GM10248 (cell line): ENCODE measurements at regions not wholly inside any gene's neighbourhood (a gene's known extent, or its start where the extent isn't known, plus 50 kb on each side); places are given as distances from the start of the nearest gene placed in this dataset.

ENCODE experiments used
- CTCF ChIA-PET: fragments of 300-600 bp; sonication (Branson Sonifier 250); formaldehyde crosslinking; extraction: SDS; loops from one replicate; lab custom pipeline; 2021; ENCODE audit warnings: antibody characterized with exemption; lab: Yijun Ruan, JAX
- POLR2A ChIA-PET: fragments of 350-650 bp; sonication (Branson Sonifier 250); formaldehyde crosslinking; extraction: SDS; loops from one replicate; lab custom pipeline; 2020; ENCODE audit warnings: antibody characterized with exemption; lab: Yijun Ruan, JAX
- DNase-seq: peaks from one replicate; pipeline ENCODE4 v3.0.0; 2012; ENCODE audit errors: extremely low spot score
- CTCF ChIP-seq: IDR thresholded peaks from 2 replicates; pipeline ENCODE4 v1.5.1; 2012; ENCODE audit warnings: mild to moderate bottlenecking, low read depth; ENCODE audit errors: extremely low read depth, missing control alignments, control extremely low read depth

- no peak for DNase-seq
- no peak for TF ChIP-seq CTCF
- ChIA-PET POLR2A (no interaction called here), CTCF (no interaction called here)
Measured at GRCh38 chr3:66675366-66675765, 174.5 kb upstream of the LRIG1 start.

- CTCF ChIA-PET, result interaction anchor here (1.0 kb wide), 1 partner anchor 20 kb away, joined by 3 read pairs; no protein-coding TSS in a partner anchor
- POLR2A ChIA-PET, result no interaction called here
- no peak for DNase-seq
- TF ChIP-seq CTCF, result no peak
Measured at GRCh38 chr3:66692042-66692765, 191.4 kb upstream of the LRIG1 start.

- TF ChIP-seq CTCF, result no peak
- CTCF ChIA-PET, result no interaction called here
- POLR2A ChIA-PET, result no interaction called here
- DNase-seq, result no peak
Measured at GRCh38 chr3:66692766-66693150, 191.9 kb upstream of the LRIG1 start.

GRCh38 chr3:66693461-66694031, 192.7 kb upstream of the LRIG1 start:
- POLR2A ChIA-PET, result no interaction called here
- CTCF ChIA-PET, result no interaction called here
- no peak for TF ChIP-seq CTCF
- no peak for DNase-seq

GRCh38 chr3:66702126-66702525, 201.3 kb upstream of the LRIG1 start:
- no peak for TF ChIP-seq CTCF
- DNase-seq, result no peak
- ChIA-PET CTCF (interaction anchor here (1.0 to 1.1 kb wide), 2 partner anchors 12 to 294 kb away, joined by 3 read pairs; no protein-coding TSS in a partner anchor), POLR2A (no interaction called here)

GRCh38 chr3:66703501-66703900, 202.7 kb upstream of the LRIG1 start:
- no peak for TF ChIP-seq CTCF
- POLR2A ChIA-PET, result interaction anchor here (0.5 kb wide), 1 partner anchor 128 kb away, joined by 4 read pairs; no protein-coding TSS in a partner anchor
- CTCF ChIA-PET, result no interaction called here
- DNase-seq, result no peak
